Fibroblast of skin of abdomen (primary cell): ENCODE measurements at regions not wholly inside any gene's neighbourhood (a gene's known extent, or its start where the extent isn't known, plus 50 kb on each side); places are given as distances from the start of the nearest gene placed in this dataset.
"Not testable (repeated sequence)": the region's sequence is repeated elsewhere in the genome, so short reads cannot be mapped to it uniquely, and the experiment has no call there.

Experiments
- DNase-seq: peaks from one replicate; pipeline ENCODE4 v3.0.0-alpha.2; 2013

DNA sequence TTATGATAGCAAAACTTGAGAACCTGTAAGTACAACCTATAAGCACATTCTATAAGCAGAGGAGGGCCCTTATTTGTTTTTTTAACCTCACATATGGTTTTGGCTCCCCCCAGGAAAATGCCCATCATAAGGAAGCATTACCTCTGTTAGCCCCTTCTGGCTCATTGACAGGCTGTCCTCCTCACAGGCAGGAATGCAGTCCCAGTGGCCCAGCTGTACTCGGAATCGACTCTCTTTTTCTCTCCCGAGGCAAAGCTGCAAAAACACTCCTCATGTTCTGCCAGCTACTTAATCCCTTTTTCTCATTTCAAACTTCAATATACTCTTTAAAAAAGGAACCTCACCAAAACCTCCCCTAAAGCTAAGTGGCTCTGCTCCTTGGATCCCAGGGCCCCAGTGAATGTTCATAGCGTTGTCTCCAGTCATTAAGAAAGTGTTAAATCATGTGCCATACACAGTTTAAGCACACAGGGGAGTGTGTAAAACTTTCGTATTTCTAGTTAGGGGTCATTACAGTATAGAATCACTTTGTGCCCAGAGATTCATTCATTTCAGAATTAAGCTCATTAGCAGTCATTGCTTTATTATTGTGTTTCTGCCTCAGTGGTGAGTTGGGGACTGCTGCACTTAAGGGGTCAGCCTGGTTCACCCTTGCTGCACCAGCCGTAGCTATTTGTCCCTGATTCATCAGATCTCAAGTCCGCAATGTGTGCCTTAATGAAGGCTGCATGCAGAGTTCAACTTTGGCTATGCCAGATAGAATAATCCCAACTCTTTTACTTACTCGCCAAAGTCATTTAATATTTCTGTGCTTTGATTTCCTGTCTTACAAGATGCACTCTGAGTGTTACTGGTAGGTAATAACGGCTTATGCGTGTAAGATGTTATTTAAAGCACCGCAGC, 57.6 kb downstream of the JRKL start:
- DNase-seq: no peak

DNA sequence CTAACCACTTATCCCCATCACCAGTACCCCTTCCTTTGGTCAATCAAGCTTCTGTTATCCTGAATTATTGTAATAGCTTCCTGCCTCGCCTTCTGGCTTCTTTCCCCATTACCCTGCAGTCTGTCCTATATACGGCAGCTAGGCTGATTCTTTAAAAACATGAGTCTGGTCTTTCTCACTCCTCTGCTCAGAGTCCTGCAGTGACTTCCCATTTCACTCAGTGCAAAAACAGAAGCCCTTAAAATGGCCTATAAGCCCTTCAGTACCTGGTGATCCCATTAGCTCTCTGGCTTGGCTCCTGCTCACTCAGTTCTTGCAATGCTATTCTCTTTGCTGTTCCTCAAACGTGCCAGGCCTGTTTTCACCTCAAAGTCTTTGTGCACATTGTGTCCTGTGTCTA, 58.4 kb downstream of the JRKL start:
- no peak for DNase-seq

DNA sequence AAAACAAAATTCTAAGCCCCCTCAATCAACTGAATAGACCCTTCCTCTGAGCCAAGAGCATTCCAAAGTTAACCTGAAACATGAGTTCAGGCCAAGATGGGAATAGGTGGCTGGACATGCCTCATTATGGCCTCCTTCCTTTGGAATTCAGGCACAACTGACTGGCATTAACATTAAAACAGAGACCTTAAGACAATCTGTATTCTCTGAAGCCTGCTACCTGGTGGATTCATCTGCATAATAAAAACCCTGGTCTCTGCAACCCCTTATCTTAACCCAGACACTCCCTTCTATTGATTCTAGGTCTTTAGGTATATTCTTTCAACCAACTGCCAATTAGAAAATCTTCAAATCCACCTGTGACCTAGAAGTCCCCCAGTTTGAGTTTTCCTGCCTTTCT, 66.3 kb downstream of the JRKL start:
- no peak for DNase-seq

DNA sequence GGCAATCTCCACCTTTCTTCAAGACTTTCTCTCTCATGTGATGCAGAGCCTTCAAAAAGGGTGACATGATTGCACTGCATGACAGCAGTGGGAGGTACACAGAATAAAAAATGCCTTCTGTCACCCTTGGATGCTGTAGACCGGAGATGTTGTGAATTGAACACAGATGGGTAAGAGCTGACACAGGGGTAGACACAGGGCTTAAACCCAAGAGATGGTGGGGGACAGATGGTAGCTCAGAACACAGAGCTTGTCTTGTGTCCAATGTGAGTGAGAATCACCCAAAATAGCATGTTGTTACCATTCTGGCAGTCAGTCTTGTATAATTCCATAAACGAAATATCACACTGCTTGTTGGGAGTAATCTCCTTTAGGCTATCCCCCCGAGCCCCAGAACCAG, 69.9 kb downstream of the JRKL start:
- no peak for DNase-seq

DNA sequence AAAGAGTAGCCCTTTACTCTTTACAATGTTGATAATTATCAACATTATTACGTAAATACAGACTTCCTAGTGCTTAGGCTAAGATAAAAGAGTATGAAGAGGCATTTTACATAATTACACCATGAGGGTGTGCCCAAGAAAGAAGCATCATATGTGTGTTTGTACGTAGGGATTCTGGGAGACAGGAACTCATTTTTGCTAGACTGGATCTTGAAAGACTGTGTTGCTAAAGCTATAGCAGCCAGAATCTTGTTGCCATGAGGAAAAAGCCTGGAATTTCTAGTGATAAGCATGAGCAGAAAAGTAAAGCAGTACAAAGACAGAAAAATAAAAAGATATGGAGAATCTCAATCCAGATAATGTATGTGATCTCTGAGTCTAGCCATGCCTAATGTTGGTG, 72.1 kb downstream of the JRKL start:
- no peak for DNase-seq

DNA sequence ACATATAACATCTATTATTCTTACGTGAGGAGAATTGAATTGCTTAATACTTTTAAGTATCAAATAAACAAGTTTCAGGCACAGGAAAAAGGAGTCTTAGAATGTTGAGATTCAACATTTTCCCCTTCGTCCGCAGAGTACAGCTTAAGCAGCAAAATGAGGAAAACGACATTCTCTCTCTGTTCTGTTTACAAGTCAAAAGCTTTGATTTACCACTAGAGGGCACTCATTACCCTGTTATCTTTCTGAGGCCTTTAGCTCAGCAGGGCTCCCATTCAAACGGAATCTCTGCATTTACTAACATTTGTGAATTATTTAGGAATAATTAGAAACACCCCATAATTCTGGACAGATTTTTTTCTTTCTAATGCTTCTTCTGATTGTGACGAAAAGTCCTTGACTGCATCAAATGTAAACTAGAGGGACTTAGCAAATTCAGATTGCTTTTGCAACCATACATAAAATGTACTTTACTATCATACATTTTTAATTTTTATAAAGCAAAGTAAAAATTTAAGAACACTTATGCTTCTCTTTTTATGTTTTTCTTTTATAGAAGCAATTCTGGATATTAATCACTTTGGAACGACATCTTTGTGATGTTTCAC, 75.0 kb downstream of the JRKL start:
- peak; percentile 69 for DNase-seq

DNA sequence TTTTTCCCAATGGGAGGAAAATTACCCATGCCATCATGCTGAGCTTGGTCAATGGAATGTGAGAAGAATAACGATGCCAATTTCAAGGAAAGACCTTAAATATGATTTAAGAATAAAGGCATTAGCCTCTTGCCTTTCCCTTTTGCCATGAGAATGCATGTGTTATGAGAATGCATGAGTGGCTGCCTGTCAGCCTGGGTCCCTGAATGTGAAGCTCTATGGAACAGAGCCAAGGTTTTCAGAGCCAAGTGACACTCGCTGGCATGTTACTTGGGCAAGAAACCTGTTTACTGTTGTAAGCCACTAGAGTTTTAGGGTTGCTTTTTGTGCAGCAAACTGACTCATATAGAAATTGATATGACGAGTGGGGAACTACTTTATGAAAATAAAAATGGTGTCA, 75.7 kb downstream of the JRKL start:
- no peak for DNase-seq

DNA sequence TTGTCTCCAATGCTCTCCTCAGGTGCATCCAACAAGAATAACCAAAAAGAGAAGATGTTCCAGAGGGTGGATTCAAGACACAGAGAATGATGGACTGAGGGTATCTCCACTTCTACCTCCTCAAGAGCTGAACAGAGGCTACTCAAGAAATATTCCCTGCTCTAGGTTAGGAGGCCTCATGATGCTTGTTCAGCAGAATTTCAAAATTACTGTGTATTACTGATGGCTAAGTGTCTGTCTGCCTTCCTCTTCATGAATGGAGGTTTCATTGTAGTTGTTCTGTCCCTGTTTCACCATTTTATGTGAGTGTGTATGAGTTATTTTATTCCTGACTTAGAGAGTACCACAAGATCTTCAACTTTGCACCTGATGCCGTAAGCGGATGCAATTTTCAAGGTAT, 76.8 kb downstream of the JRKL start:
- DNase-seq: no peak

DNA sequence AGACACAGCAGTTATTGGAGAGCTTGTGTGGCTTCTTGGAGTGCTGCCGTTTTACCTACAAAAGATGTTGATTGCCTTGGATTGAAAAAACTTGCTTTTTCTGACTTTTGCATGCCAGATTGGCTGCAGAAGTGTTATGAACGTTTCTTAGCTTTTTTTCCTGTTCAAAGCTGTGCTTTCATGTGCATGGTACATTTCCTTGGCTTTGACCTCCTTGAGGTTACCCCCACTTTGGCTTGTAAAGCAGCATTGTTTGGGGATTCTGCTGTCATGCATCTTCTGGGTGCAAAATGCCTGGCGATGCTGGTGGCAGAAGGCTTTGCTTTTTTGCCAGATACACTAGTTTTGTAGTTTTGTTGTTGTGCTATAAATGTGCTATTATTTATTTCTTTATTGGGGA, 80.0 kb downstream of the JRKL start:
- no peak for DNase-seq

DNA sequence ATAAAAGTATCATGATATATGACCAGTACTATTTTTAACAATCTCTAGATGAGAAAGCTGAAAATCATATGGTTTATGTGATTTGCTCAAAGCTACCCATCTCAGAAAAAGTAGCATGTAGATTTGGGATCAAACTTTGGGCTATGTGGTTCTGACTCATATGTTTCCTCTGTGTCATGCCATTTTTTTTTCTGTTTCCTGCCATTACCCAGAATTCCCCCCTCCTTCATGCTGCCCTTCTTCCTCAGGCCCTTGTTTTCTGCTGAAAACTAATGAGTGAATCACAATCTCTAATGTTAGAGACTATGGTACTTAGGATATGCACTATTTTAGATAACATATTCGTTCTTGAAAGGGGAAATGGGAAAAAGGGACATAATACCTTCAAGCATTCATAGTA, 80.7 kb downstream of the JRKL start:
- no peak for DNase-seq

DNA sequence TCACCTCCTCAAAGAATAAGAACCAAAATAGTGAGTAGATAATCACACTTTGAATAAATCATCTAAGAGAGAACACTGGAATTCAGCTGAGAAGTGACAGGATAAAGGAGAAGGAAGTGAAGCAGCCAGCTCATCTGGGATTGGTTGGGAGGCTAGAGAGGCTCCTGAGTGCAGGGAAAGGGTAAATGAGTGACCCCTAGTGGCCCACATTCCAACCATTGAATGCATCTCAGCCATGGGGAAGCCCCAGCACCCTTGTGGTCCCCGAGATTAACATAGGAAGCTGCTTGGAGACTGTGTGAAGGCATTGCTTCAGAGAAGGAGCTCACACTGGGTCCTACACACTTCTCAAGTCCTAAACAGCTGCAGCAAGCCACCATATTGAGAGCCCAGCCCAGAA, 82.3 kb downstream of the JRKL start:
- no peak for DNase-seq

DNA sequence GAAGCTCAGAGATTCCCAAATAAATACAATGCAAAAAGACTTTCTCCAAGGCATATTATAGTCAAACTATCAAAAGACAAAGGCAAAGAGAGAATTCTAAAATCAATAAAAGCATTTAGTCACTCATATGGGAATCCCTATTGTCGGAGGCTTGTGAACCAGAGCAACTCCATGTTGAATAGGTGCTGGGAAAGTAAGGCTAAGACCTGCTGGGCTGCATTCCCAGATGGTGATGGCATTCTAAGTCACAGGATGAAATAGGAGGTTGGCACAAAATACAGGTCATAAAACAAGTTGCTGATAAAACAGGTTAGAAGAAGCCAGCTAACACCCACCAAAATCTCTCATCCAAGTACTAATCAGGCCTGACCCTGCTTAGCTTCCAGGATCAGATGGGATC, 84.5 kb downstream of the JRKL start:
- no peak for DNase-seq

DNA sequence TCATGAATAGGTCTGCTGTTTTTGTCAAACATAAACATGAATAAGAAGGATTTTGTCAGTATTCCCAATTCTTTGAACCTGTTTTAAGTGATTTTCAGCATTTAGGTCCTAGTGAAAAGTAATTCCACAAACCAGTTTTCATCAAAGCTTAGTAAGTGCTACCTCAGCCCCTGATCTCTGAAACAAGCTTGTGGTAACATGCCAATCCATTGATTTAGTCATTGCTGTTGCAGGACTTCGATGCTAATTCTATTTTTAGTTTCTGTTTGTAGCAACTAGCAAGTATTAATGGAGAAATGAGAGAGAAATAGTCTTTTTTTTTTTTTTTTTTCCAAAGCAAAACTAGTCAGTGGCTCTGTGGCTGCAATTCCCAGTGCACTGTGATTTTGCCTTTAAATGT, 91.4 kb downstream of the JRKL start:
- DNase-seq: no peak

DNA sequence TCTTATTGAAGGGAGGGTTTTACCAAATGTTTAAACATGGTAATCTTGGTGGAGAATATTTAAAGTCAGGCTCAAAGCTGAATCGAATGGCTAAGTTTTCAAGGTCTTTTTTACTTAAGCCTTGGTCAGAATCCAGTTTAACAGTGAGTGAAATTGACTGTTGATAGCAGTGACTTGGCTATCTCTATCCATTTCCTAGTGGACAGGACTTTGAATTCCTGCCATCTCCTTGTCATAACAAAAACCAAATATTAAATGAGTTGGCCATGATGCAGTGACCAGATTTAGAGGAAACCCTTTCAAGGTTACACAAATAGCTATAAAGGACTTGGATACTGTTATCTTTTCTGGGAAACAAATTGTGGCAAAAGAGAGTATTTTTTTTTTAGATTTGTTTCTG, 92.0 kb downstream of the JRKL start:
- DNase-seq: no peak

DNA sequence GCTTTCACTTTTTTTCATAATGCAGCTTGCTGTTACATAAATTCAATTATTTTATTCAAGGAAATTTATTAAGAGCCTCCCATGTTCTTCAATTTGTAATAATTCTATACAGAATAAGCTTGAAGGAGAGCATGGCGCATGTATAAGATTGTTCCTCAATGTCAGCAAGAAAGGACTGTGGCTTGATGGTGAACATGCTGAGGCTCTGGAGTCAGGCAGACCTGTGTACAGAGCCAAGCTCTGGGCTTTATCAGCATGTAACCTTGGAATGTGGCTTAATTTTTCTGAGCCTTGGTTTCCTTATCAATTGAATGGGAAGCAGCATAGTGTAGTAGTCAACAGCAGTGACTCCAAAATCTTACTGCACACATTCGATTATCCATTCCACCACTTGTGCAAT, 92.4 kb downstream of the JRKL start:
- DNase-seq: no peak

DNA sequence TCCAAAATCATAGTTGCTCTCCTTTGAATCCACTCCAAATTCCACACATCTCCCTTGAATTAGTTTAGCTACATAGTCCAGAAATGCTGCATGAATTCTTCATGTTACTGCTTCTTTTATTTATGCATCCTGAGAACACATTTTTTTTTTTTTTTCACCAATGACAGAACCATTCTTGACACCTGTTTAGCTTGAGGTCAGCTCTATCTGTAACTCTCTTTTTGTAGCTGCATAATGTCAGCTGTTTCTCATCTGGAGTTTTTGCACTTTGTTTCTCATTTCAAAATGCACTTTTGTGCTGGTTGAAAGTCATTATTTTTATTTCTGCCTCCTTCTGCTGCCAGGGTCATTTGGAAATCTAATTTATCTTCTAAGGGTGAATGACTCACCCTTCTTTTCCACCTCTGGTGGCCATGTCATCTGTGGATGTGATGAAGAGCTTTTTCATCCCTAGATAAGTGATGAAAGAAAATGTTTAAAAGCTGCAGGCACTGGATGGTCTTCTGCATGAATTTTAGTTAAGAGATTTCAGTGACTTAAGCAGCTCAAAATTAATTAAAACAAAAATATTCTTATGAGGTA, 93.7 kb downstream of the JRKL start:
- DNase-seq: no peak

DNA sequence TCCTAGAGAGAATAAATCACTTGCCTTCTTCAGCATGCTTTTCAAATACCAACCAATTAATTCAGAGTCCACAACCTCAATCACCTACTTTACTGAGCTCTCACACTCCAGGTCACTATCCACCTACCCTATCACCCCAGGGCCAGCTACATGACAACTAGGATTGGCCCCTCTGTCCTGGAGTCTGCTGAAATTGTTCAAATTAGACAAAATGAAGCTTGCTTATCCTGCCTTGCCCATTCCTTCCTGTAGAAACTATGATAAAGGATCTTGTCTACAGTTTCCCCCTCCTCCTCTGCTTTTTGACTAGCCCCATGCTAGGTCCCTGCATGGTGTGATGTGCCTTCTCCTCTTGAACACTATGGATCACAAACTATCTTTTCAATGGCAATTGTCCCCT, 94.5 kb downstream of the JRKL start:
- no peak for DNase-seq

DNA sequence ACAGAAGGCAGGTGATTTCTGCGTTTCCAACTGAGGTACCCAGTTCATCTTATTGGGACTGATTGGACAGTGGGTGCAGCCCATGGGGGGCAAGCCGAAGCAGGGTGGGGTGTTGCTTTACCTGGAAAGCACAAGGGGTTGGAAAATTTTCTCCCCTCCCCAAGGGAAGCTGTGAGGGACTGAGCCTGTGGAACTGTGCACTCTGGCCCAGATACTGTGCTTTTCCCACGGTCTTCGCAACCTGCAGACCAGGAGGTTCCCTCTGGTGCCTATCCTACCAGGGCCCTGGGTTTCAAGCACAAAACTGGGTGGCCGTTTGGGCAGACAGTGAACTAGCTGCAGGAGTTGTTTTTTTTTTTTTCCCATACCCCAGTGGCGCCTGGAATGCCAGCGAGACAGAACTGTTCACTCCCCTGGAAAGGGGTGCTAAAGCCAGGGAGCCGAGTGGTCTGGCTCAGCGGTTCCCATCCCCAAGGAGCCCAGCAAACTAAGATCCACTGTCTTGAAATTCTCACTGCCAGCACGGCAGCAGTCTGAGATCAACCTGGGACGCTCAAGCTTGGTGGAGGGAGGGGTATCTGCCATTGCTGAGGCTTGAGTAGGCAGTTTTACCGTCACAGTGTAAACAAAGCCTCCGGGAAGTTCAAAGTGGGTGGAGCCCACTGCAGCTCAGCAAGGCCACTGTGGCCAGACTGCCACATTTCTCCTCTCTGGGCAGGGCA, 97.2 kb downstream of the JRKL start:
- DNase-seq: peak; percentile 2

DNA sequence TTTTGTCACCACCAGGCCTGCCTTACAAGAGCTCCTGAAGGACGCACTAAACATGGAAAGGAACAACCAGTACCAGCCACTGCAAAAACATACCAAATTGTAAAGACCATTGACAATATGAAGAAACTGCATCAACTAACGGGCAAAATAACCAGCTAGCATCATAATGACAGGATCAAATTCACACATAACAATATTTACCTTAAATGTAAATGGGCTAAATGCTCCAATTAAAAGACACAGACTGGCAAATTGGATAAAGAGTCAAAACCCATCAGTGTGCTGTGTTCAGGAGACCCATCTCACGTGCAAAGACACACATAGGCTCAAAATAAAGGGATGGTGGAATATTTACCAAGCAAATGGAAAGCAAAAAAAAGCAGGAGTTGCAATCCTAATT, 99.1 kb downstream of the JRKL start:
- not testable (repeated sequence) for DNase-seq

DNA sequence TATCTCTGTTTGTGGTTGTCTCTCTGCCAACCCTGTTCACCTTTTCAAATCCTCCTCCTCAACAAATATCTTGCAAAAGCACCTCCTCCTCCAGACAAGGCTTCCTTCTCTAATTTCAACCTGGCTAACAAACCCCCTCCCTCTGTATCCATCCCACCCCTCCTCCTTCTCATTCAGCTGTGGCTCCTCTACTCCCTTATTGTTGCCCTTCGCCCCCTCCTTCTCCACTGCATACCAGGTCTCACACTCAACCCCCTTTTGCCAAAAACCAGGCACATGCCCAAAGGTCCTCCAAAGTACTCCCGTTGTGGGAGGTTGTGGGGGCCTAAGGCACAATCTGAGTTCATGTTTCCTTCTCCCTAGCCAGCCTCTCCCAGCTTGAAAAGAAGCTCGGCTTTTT, 110.6 kb downstream of the JRKL start:
- DNase-seq: no peak

DNA sequence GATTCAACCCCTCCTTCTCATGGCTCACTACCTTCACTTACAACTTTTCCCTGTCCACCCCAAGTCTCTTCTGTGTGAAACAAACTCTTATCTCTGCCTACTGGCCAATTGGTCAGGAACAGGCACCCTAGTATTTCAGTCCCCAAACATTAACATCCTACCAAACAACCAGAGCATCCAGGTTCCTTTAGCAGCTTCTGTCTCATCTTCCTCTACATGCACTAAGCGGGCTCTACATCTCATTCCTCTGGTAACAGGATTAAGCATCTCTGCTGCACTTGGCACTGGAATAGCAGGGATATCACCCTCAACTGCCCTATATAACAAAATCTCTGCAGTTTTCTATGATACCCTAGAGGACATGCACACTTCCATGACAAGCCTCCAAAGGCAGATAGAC, 116.2 kb downstream of the JRKL start:
- no peak for DNase-seq

DNA sequence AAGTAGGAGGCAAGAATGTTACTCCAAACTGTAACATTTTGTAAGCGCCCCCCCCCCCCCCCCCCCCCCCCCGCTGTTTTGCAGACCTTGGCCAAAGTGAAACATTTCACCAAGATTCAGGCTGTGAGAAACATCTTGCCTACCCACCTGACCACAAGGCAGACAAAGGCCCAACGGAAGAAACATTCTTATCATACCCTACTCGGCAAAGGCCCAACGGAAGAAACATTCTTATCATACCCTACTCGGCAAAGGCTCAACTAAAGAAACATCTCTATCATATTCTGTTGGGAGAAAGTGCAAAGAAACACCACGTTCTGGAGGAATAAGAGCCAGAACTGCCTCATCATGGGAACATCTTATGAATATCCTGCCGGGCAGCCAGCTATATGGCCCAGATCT, 117.1 kb downstream of the JRKL start:
- DNase-seq: no peak

DNA sequence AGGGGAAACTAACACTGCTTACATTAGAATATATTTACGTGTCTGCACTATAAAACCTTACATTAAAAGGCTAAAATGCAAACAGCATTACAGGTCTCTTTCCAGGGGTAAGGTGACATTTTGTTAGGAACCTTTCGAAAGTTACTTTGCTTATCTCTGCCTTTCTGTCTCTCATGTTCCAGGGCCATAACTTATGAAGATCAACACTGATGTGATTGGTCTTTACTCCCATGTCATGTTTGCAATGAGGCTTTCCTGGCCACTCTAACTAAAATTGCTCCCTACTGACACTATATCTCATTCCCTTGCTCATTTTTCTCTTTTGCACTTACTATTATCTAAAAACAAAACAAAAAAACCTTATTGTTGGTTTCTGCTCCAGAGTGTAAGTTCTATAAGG, 119.0 kb downstream of the JRKL start:
- no peak for DNase-seq

DNA sequence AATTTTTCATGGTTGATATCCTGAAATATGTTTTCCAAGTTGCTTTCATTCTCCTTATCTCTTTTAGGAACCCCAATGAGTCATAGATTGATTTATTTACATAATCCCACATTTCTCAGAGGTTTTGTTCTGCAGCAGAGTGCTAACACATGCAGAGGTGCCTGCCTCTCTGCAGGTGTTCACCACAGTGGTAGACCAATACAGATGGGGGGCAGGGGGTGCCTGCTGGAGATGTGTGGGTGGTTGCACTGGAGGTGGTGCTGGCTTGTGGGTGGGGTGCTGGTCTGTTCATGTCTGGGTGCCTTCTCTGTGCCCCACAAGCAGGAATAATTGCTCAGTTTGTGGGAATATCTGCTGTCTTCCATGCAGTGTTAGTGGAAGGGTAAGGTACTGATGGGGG, 131.1 kb downstream of the JRKL start:
- no peak for DNase-seq
